ENCODE measurements at regions not wholly inside any gene's neighbourhood (a gene's known extent, or its start where the extent isn't known, plus 50 kb on each side); places are given as distances from the start of the nearest gene placed in this dataset.

DNA sequence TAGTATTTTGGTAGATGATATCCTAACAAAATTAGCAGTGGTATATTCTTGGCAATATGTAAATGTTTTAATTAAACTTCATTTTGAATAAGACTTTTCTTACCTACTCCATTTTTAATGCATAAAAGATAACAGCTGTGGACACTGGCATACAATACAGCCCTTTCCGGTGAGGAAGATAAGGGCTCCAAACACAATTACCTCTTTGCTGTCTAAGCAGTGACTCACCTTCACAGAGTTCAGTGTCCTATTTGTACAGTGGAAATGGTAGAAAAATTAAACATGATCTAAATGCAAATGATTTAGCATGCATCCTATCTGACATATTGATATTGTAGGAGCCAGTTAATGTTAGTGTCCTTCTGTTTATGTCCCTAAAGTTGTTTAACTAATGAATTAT, 969.4 kb downstream of the PLOD2 start:
- BruUV-seq (replicated peaks): no TSS peak
- ChIA-PET POLR2A (ENCODE audit: unreplicated experiment) (interaction anchor here (0.9 kb wide), 1 partner anchor 714 kb away, joined by 3 read pairs; no protein-coding TSS in a partner anchor), CTCF (no interaction called here)
- H3K27me3 ChIP-seq (ENCODE audit: insufficient read depth, low read depth): no peaks in the 10 kb centered on the region
- H3K4me1 ChIP-seq (replicated peaks; ENCODE audit: insufficient read depth): no peaks in the 10 kb centered on the region
- H3K79me2 ChIP-seq (ENCODE audit: low read depth): no peaks in the 10 kb centered on the region
- intact Hi-C loops (cut with micrococcal nuclease; ENCODE audit: unreplicated experiment): no loop called here
- no peak overlapping the region for H3K4me2 ChIP-seq
- DNase-seq: no peak
- TF ChIP-seq, protein P1, sequence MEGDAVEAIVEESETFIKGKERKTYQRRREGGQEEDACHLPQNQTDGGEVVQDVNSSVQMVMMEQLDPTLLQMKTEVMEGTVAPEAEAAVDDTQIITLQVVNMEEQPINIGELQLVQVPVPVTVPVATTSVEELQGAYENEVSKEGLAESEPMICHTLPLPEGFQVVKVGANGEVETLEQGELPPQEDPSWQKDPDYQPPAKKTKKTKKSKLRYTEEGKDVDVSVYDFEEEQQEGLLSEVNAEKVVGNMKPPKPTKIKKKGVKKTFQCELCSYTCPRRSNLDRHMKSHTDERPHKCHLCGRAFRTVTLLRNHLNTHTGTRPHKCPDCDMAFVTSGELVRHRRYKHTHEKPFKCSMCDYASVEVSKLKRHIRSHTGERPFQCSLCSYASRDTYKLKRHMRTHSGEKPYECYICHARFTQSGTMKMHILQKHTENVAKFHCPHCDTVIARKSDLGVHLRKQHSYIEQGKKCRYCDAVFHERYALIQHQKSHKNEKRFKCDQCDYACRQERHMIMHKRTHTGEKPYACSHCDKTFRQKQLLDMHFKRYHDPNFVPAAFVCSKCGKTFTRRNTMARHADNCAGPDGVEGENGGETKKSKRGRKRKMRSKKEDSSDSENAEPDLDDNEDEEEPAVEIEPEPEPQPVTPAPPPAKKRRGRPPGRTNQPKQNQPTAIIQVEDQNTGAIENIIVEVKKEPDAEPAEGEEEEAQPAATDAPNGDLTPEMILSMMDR (conservative IDR thresholded peaks at IDR 0.05): no peak
- TF ChIP-seq EZH2 (IDR thresholded peaks at IDR 0.05; ENCODE audit: low read depth): no peak
- no peaks in the 10 kb centered on the region; the same call in none of the 2 replicates for H3K9me2 ChIP-seq (ENCODE audit: insufficient read depth)
- H3F3A ChIP-seq (ENCODE audit: insufficient read depth, low read depth): no peaks in the 10 kb centered on the region
- no peak overlapping the region for H3K27ac ChIP-seq
- no peak overlapping the region for H3K4me3 ChIP-seq
- H2AFZ ChIP-seq: no peak overlapping the region
- H3K36me3 ChIP-seq (ENCODE audit: low read depth): no peaks in the 10 kb centered on the region
- no peaks in the 10 kb centered on the region for H4K20me1 ChIP-seq (ENCODE audit: insufficient read depth)
- no peaks in the 10 kb centered on the region for H3K9me3 ChIP-seq (ENCODE audit: insufficient read depth, low read depth)

DNA sequence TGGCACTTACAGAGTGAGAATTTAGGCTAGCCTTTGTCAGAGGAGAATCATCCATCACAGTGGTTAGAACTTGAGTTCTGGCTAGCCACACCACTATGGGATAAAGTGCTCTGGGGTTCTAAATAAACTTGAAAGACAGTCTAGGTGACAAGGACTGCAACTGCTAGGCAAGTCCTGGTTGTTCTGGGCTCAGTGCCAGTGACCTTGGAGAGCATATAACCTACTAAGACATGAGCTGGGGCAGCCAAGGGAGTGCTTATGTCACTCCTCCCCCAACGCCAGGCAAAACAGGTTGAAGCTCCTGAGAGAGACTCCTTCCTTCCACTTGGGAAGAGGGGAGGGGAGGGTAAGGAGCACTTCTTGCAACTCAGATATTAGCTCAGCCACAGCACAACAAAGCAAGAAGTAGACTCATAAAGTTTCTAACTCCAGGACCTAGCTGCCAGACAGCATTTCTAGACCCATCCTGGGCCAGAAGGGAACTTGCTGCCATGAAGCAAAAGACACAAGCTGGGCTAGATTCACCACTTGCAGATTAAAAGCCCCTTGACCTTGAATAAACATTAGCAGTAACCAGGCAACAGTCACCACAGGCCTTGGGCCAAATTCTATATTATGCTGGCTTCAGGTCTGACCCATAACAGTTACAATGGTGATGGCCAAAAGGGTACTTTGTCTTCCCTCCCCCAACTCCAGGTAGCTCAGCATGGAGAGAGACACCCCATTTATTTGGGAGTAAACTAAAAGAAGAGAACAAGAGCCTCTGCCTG, 963.7 kb downstream of the PLOD2 start:
- Histone ChIP-seq H2AFZ (no peak overlapping the region), H3K27me3 (ENCODE audit: insufficient read depth, low read depth) (no peaks in the 10 kb centered on the region), H3K9me3 (ENCODE audit: insufficient read depth, low read depth) (no peaks in the 10 kb centered on the region), H4K20me1 (ENCODE audit: insufficient read depth) (no peaks in the 10 kb centered on the region), H3K27ac (no peak overlapping the region), H3F3A (ENCODE audit: insufficient read depth, low read depth) (no peaks in the 10 kb centered on the region), H3K4me3 (no peak overlapping the region), H3K36me3 (ENCODE audit: low read depth) (no peaks in the 10 kb centered on the region), H3K4me2 (no peak overlapping the region), H3K4me1 (replicated peaks; ENCODE audit: insufficient read depth) (no peaks in the 10 kb centered on the region), H3K9me2 (ENCODE audit: insufficient read depth) (no peaks in the 10 kb centered on the region; the same call in none of the 2 replicates), H3K79me2 (ENCODE audit: low read depth) (no peaks in the 10 kb centered on the region)
- intact Hi-C loops (cut with micrococcal nuclease; ENCODE audit: unreplicated experiment): no loop called here
- DNase-seq: peak in 1 of 2 experiments; percentile 3
- BruUV-seq (replicated peaks): no TSS peak
- POLR2A ChIA-PET (ENCODE audit: unreplicated experiment): interaction anchor here (0.6 kb wide), 1 partner anchor 1226 kb away, joined by 3 read pairs; the partner anchor contains the start of gene DIPK2A
- CTCF ChIA-PET: no interaction called here
- TF ChIP-seq, protein P1 (conservative IDR thresholded peaks at IDR 0.05): no peak
- TF ChIP-seq EZH2 (IDR thresholded peaks at IDR 0.05; ENCODE audit: low read depth): no peak

- ChIA-PET CTCF (no interaction called here), POLR2A (ENCODE audit: unreplicated experiment) (interaction anchor here (0.6 kb wide), 1 partner anchor 1226 kb away, joined by 3 read pairs; the partner anchor contains the start of gene DIPK2A)
- Histone ChIP-seq H3K4me1 (replicated peaks; ENCODE audit: insufficient read depth) (no peaks in the 10 kb centered on the region), H3K4me3 (no peak overlapping the region), H3K79me2 (ENCODE audit: low read depth) (no peaks in the 10 kb centered on the region), H3K36me3 (ENCODE audit: low read depth) (no peaks in the 10 kb centered on the region), H4K20me1 (ENCODE audit: insufficient read depth) (no peaks in the 10 kb centered on the region), H3K4me2 (no peak overlapping the region), H3K27me3 (ENCODE audit: insufficient read depth, low read depth) (no peaks in the 10 kb centered on the region), H3K9me2 (ENCODE audit: insufficient read depth) (no peaks in the 10 kb centered on the region; the same call in none of the 2 replicates), H3F3A (ENCODE audit: insufficient read depth, low read depth) (no peaks in the 10 kb centered on the region), H3K9me3 (ENCODE audit: insufficient read depth, low read depth) (no peaks in the 10 kb centered on the region), H3K27ac (no peak overlapping the region), H2AFZ (no peak overlapping the region)
- DNase-seq: no peak
- TF ChIP-seq EZH2 (IDR thresholded peaks at IDR 0.05; ENCODE audit: low read depth): no peak
- TF ChIP-seq, protein P1 (conservative IDR thresholded peaks at IDR 0.05): no peak
- intact Hi-C loops (cut with micrococcal nuclease; ENCODE audit: unreplicated experiment): no loop called here
- no TSS peak for BruUV-seq (replicated peaks)
Observed at GRCh38 chr3:145197821-145198220, 963.2 kb downstream of the PLOD2 start.

All from PC-9 (cell line).